AG09319 (cell line): ENCODE measurements at regions not wholly inside any gene's neighbourhood (a gene's known extent, or its start where the extent isn't known, plus 50 kb on each side); places are given as distances from the start of the nearest gene placed in this dataset.

Experiments
- DNase-seq: peaks from one replicate; pipeline ENCODE4 v3.0.0-alpha.2; 2010; ENCODE audit warnings: low read depth; ENCODE audit errors: extremely low read depth
- TF ChIP-seq, protein P1 (sequence below): IDR thresholded peaks from 2 replicates; pipeline ENCODE4 v1.5.1; 2011; ENCODE audit warnings: low read depth, mild to moderate bottlenecking, inconsistent platforms, low read length, moderate library complexity

DNA sequence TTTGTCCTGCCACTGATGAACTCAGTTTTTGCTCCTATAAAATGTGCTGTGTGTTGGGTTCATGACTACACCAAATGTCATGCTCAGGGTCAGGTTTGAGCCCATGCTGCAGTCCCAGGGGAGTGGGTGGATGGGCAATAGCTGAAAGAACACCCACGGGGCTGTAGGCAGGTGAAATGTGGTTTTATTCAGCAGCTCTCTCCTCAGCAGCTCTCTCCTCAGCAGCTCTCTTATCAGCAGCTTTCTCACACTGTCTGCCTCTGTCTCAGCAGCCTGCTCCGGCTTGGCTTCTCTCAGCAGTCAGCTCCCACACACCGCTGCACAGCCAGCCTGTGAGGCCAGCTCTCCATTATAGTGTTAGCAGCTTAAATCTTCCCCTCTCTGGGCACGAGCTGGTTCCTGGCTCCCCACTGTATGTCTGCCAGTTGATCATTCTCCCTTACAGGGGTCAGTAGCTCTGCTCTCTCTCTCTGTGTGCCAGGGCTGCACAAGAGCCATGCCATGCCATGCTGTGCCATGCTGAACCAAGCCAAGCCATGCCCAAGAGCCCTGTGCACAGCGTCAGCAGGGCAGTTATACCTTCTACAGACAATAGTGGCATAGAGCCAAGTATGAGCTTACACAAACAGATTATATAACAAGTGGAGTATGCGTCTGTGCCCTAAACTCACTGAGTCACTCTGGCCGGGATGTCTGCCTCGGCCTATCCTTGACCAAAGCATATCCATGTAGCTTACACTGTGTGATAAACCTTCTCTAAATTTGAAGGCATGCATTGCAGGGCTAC is 303.3 kb upstream of the TMPO start:
- TF ChIP-seq, protein P1, sequence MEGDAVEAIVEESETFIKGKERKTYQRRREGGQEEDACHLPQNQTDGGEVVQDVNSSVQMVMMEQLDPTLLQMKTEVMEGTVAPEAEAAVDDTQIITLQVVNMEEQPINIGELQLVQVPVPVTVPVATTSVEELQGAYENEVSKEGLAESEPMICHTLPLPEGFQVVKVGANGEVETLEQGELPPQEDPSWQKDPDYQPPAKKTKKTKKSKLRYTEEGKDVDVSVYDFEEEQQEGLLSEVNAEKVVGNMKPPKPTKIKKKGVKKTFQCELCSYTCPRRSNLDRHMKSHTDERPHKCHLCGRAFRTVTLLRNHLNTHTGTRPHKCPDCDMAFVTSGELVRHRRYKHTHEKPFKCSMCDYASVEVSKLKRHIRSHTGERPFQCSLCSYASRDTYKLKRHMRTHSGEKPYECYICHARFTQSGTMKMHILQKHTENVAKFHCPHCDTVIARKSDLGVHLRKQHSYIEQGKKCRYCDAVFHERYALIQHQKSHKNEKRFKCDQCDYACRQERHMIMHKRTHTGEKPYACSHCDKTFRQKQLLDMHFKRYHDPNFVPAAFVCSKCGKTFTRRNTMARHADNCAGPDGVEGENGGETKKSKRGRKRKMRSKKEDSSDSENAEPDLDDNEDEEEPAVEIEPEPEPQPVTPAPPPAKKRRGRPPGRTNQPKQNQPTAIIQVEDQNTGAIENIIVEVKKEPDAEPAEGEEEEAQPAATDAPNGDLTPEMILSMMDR: no peak

DNA sequence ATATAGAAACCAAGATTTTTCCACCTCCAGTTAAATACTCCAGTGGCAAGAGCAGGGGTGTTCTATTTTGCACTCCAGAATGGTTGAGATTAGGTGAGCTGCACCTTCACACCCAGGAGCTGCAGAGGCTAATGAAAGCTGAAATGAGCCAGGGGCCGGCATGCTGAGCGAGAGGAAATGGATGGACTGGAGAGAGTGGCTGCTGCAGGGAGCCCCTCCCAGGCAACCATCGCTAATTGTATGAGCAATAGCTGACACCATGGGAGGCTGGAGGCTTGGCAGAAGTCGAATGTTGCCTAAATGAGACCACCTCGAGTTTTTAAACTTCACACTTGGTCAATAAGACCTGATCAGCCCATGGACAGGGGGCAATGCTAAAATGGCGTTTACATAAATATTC is 301.8 kb upstream of the TMPO start:
- DNase-seq: no peak
- TF ChIP-seq, protein P1: no peak

More for the DNA sequence above, 303.3 kb upstream of the TMPO start:
- DNase-seq: no peak

DNA sequence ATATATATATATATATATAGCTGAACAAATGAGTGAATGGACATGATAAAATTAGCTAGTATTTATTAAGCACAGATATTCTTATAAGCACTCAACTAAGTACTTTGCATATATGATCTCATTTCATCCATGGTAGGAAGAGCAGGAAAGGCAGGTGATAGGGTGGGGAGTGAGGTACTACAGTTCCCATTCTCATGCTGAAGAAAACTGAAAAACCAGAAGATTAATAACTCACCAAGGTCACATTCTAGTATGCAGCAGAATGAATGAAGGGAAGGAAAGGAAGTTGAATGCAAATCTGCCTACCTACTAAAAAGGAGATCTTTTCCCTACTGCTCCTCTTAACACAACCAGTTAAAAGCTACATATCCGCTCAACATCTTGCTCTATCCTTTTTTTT is 298.1 kb upstream of the TMPO start:
- TF ChIP-seq, protein P1: no peak
- DNase-seq: no peak

DNA sequence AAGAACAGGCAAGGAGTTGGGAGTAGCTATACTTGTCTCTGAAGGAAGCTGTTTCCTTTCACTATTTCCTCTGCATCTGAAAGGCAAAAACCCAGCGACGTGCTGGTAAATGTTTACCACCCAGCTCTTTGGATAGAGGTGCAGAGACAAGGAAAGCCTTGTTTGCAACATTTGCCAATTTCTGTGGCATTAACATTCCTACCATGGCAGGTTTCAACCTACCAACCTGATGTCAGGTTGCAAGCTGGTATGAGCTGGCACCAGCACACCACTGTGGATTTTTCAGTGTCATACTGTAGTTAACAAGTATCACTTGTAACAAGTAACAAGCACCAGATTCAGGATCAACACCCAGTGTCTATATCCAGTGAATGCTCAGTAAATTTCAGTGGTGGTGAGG is 294.8 kb upstream of the TMPO start:
- no peak for DNase-seq
- TF ChIP-seq, protein P1: no peak

DNA sequence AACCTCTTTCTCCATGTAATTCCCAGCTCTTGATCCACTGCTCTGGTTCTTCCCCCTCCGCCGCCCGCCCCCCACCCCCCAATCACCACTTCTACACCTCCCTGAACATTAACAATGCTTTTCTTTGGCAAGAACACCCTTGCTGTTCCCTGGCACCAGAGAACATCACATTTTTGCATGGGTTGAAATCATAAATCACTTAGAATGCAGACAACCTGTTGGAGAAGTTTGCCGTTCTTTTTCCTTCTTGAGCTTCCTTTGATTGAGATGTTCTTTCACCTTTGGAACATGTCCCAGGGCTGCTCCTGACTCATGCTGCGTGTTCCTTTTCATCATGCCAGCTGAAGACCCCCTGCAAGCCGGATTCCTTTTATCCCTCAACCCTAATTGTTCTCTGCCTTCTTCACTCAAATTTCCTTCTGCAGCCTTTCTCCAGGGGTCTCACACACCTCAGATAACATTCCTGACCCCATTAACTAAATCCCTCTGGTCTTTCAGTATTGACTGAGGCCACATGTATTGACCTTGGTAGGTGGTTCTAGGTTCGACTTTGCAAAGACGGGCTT is 294.1 kb upstream of the TMPO start:
- TF ChIP-seq, protein P1: no peak
- no peak for DNase-seq

DNA sequence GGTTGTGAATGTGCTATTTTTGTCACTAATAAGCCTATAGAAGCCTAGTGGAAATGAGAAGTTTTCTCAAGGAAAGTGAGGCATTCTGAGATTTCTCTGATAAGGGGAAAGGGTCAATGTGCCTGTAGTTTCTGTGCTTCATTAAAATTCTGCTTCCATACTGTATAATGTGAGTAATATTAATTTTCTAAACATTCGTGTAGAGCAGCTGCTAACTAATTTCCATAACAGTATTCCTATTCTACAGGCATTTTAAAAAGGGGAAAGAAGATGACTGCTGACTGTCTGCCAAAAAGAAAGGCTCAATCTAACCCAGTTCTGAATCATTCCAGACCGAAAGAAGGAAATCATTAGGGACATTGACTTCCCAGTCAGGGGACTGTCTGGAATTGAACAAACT is 293.3 kb upstream of the TMPO start:
- TF ChIP-seq, protein P1: no peak
- no peak for DNase-seq

DNA sequence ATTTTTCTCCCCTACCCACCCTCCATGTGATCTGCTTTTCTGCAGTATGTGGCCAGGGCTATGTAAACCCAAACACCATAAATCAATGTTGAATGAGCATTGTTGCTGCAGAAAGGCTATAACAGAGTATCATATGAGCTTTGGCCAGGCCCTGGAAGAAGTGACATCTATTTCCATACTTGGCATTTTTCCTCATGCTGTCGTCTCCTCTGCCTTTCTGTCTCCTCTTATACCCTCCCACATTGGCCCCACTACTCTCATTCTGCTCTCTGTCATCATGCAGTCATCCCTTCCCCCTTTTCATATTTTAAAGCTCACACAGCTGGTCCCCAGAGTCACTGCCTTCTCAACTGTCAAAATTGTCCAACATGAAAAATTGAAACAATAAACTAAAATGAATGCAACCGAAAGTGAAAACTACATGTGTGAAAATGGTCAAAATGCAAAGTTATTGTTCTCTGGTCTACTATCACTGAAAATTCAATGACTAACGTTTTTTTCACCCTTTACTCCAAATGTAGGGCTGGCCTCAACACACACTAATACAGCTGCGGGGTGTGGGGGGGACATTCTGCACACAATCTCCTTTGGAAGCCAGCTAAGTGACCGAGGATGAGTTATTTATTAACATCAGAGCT is 290.7 kb upstream of the TMPO start:
- no peak for DNase-seq
- TF ChIP-seq, protein P1: no peak
